ENCODE measurements at regions not wholly inside any gene's neighbourhood (a gene's known extent, or its start where the extent isn't known, plus 50 kb on each side); places are given as distances from the start of the nearest gene placed in this dataset.

DNA sequence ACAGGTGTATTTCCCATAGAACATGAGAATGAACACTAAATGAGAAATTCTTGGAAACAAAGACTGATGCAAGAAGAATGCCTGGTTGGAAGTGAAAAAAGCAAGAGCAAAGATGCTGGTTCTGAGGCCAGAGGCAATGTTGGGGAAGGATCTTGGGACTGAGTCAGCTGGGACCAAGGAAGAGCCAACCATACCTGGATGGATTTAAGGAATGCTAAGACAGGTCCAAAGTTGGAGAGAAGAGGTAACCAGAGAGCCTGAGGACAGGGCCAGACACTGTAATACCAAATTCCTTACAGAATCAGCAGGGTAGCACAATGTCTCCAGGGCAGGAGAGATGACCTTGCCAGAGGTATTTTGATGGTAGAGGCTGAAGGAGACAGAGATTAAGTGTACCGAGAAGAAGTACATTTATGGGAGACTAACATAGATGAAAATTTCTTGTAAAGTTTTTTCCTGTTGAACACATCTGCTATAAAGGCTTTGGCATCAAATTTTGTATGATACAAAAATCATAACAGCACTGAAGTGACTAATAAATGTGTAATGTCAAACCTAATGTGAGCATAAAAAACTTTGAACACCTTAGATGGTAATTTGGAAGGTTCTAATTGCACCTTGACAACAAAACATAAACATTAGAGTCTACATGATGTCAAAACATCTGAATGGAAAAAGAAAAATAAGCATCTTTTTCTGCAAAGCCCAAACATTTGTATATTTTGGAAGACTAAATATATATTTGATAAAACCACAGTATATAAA is 221.7 kb upstream of the MARCKS start:
- DNase-seq (ENCODE audit: low read depth, low spot score) (no peak), ATAC-seq (no peak)
- RAD21 ChIA-PET (ENCODE audit: low non-redundant PET in 1 of 2, low total read pairs in 2 of 2, uncharacterized antibody in 2 of 2, unreplicated experiment in 2 of 2) = no interaction called here
- Histone ChIP-seq H3K27ac (ENCODE audit: low read depth, low read length) (no peak overlapping the region), H3K79me2 (ENCODE audit: insufficient read depth, low read length) (no peaks in the 10 kb centered on the region), H3K36me3 (ENCODE audit: control insufficient read depth in 1 of 2, insufficient read depth in 2 of 2, low read length in 2 of 2) (no peaks in the 10 kb centered on the region), H3K4me2 (ENCODE audit: low read length) (no peak overlapping the region), H3K9me2 (ENCODE audit: insufficient read depth) (no peaks in the 10 kb centered on the region), H3K27me3 (ENCODE audit: insufficient read depth, low read length) (no peaks in the 10 kb centered on the region), H3K9me3 (ENCODE audit: control insufficient read depth in 1 of 2, insufficient read depth in 1 of 2, low read depth in 1 of 2, low read length in 2 of 2) (no peaks in the 10 kb centered on the region), H2AFZ (ENCODE audit: low read depth, low read length, poor library complexity, severe bottlenecking) (no peak overlapping the region), H4K20me1 (ENCODE audit: insufficient read depth) (no peaks in the 10 kb centered on the region), H3K4me3 (replicated peaks in 1 of 2; ENCODE audit: low read depth in 1 of 2, low read length in 2 of 2) (no peak overlapping the region), H3K9ac (ENCODE audit: low read length) (no peak overlapping the region), H3K4me1 (ENCODE audit: control insufficient read depth in 1 of 2, insufficient read depth in 2 of 2, low read length in 2 of 2) (peaks cover 11 to 27% of the 10 kb centered on the region in 2 experiments)
- CTCF ChIA-PET = no interaction called here
- intact Hi-C loops (cut with micrococcal nuclease) = no loop called here
- BruUV-seq (replicated peaks) = no TSS peak
- no peak for TF ChIP-seq ZFX (IDR thresholded peaks at IDR 0.05)
- TF ChIP-seq, protein P1, sequence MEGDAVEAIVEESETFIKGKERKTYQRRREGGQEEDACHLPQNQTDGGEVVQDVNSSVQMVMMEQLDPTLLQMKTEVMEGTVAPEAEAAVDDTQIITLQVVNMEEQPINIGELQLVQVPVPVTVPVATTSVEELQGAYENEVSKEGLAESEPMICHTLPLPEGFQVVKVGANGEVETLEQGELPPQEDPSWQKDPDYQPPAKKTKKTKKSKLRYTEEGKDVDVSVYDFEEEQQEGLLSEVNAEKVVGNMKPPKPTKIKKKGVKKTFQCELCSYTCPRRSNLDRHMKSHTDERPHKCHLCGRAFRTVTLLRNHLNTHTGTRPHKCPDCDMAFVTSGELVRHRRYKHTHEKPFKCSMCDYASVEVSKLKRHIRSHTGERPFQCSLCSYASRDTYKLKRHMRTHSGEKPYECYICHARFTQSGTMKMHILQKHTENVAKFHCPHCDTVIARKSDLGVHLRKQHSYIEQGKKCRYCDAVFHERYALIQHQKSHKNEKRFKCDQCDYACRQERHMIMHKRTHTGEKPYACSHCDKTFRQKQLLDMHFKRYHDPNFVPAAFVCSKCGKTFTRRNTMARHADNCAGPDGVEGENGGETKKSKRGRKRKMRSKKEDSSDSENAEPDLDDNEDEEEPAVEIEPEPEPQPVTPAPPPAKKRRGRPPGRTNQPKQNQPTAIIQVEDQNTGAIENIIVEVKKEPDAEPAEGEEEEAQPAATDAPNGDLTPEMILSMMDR (IDR thresholded peaks at IDR 0.05 in 2 of 3, conservative IDR thresholded peaks at IDR 0.05 in 1 of 3; ENCODE audit: borderline replicate concordance in 1 of 3, insufficient read depth in 1 of 3, low read depth in 2 of 3, low read length in 2 of 3) = no peak
- TF ChIP-seq, protein P2, sequence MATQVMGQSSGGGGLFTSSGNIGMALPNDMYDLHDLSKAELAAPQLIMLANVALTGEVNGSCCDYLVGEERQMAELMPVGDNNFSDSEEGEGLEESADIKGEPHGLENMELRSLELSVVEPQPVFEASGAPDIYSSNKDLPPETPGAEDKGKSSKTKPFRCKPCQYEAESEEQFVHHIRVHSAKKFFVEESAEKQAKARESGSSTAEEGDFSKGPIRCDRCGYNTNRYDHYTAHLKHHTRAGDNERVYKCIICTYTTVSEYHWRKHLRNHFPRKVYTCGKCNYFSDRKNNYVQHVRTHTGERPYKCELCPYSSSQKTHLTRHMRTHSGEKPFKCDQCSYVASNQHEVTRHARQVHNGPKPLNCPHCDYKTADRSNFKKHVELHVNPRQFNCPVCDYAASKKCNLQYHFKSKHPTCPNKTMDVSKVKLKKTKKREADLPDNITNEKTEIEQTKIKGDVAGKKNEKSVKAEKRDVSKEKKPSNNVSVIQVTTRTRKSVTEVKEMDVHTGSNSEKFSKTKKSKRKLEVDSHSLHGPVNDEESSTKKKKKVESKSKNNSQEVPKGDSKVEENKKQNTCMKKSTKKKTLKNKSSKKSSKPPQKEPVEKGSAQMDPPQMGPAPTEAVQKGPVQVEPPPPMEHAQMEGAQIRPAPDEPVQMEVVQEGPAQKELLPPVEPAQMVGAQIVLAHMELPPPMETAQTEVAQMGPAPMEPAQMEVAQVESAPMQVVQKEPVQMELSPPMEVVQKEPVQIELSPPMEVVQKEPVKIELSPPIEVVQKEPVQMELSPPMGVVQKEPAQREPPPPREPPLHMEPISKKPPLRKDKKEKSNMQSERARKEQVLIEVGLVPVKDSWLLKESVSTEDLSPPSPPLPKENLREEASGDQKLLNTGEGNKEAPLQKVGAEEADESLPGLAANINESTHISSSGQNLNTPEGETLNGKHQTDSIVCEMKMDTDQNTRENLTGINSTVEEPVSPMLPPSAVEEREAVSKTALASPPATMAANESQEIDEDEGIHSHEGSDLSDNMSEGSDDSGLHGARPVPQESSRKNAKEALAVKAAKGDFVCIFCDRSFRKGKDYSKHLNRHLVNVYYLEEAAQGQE (IDR thresholded peaks at IDR 0.05; ENCODE audit: low read depth) = no peak
- TF ChIP-seq CBX3 (IDR thresholded peaks at IDR 0.05; ENCODE audit: low read depth) = no peak
- no peak for TF ChIP-seq TCF7L2 (IDR thresholded peaks at IDR 0.05; ENCODE audit: borderline replicate concordance, extremely low read depth, insufficient read depth, insufficient read length)
- TF ChIP-seq, protein P3, sequence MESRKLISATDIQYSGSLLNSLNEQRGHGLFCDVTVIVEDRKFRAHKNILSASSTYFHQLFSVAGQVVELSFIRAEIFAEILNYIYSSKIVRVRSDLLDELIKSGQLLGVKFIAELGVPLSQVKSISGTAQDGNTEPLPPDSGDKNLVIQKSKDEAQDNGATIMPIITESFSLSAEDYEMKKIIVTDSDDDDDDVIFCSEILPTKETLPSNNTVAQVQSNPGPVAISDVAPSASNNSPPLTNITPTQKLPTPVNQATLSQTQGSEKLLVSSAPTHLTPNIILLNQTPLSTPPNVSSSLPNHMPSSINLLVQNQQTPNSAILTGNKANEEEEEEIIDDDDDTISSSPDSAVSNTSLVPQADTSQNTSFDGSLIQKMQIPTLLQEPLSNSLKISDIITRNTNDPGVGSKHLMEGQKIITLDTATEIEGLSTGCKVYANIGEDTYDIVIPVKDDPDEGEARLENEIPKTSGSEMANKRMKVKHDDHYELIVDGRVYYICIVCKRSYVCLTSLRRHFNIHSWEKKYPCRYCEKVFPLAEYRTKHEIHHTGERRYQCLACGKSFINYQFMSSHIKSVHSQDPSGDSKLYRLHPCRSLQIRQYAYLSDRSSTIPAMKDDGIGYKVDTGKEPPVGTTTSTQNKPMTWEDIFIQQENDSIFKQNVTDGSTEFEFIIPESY (IDR thresholded peaks at IDR 0.05; ENCODE audit: extremely low read depth, insufficient replicate concordance, low read length) = no peak
- no peak for TF ChIP-seq FOSL1 (IDR thresholded peaks at IDR 0.05; ENCODE audit: low read depth)
- TF ChIP-seq JUND (IDR thresholded peaks at IDR 0.05) = no peak
- no peak for TF ChIP-seq YY1 (IDR thresholded peaks at IDR 0.05; ENCODE audit: extremely low read depth, insufficient replicate concordance, low read depth, low read length)
- TF ChIP-seq EZH2phosphoT487 (IDR thresholded peaks at IDR 0.05; ENCODE audit: borderline replicate concordance) = no peak
- TF ChIP-seq ZNF274 (IDR thresholded peaks at IDR 0.05; ENCODE audit: low read depth, low read length) = no peak
- TF ChIP-seq, protein P4, sequence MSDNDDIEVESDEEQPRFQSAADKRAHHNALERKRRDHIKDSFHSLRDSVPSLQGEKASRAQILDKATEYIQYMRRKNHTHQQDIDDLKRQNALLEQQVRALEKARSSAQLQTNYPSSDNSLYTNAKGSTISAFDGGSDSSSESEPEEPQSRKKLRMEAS (IDR thresholded peaks at IDR 0.05) = no peak
- TF ChIP-seq RAD21 (IDR thresholded peaks at IDR 0.05; ENCODE audit: low read depth) = no peak
- POLR2A ChIA-PET = no interaction called here
